Adrenal gland (tissue), 9 donors: ENCODE measurements at regions not wholly inside any gene's neighbourhood (a gene's known extent, or its start where the extent isn't known, plus 50 kb on each side); places are given as distances from the start of the nearest gene placed in this dataset.

Experiments used
- DNase-seq, 7 donors: peaks; one replicate each; pipeline ENCODE4 v3.0.0-alpha.2; 2019 to 2020
- H3K27ac ChIP-seq, 5 donors: fragments of 200-600 bp; sonication (generic) in 4 of 5; 1 replicate in 3 of 5; 2 replicates in 2 of 5; pipeline versions ENCODE4 v1.5.1 to v1.8.0; 2016 to 2020; ENCODE audit warnings: mild to moderate bottlenecking in 1 of 5
- H3K27me3 ChIP-seq: fragments of 200-600 bp; 2 replicates; pipeline ENCODE4 v1.8.0; 2021
- H3K36me3 ChIP-seq, 2 donors: fragments of 200-600 bp; replicated peaks in 1 of 2; 1 replicate in 1 of 2; 2 replicates in 1 of 2; pipeline versions ENCODE4 v1.5.1 to v1.8.0; 2018 to 2022
- H3K4me1 ChIP-seq, 2 donors: fragments of 200-600 bp; replicated peaks in 1 of 2; 1 replicate in 1 of 2; 2 replicates in 1 of 2; pipeline versions ENCODE4 v1.5.1 to v1.8.0; 2018 to 2021
- H3K4me3 ChIP-seq, 4 donors: fragments of 200-600 bp; sonication (generic) in 3 of 4; one replicate each; pipeline ENCODE4 v1.5.1; 2016 to 2018
- H3K9me3 ChIP-seq, 3 donors: fragments of 200-600 bp; sonication (generic) in 1 of 3; replicated peaks in 1 of 3; 1 replicate in 2 of 3; 2 replicates in 1 of 3; pipeline versions ENCODE4 v1.5.1 to v1.8.0; 2016 to 2021
- POLR2A ChIP-seq, 2 donors: fragments of 450-650 bp; IDR thresholded peaks; one replicate each; pipeline ENCODE4 v1.6.1; 2017; ENCODE audit warnings: antibody characterized with exemption in 2 of 2, mild to moderate bottlenecking in 2 of 2, moderate library complexity in 1 of 2
- WGBS, 4 donors: extraction: QIAGEN DNeasy Blood & Tissue Kit in 2 of 4; methylation state at CpG; one replicate each; pipeline versions ENCODE4 v1.1.5 to v1.1.7; 2013 to 2017; 5-methylcytosine and 5-hydroxymethylcytosine counted together
- intact Hi-C, 2 donors: fragments of 100-400 bp; cut with DNase I; formaldehyde crosslinking; loops; one replicate each; pipeline versions ENCODE4 v1.14.1 to v1.15.0; 2022 to 2023
- TF ChIP-seq, protein P1 (sequence below), 6 experiments: fragments of 450-650 bp in 4 of 6; fragments of 200-600 bp in 2 of 6; sonication (generic) in 1 of 6; IDR thresholded peaks; 1 replicate in 5 of 6; 2 replicates in 1 of 6; pipeline versions ENCODE4 v1.5.1 to v1.8.0; 2016 to 2021; ENCODE audit warnings: antibody characterized with exemption in 6 of 6, mild to moderate bottlenecking in 2 of 6, moderate library complexity in 1 of 6
- donor health status: healthy with polysubstance abuse.
- donor health status: Bipolar disorder and iron deficiency.
- donor health status: DM: yes; HTN: yes; CAD: no.
- donor health status: DM: no; HTN: no; CAD: no.
- donor health status: DM: no; HTN: no; CAD: no.

DNA sequence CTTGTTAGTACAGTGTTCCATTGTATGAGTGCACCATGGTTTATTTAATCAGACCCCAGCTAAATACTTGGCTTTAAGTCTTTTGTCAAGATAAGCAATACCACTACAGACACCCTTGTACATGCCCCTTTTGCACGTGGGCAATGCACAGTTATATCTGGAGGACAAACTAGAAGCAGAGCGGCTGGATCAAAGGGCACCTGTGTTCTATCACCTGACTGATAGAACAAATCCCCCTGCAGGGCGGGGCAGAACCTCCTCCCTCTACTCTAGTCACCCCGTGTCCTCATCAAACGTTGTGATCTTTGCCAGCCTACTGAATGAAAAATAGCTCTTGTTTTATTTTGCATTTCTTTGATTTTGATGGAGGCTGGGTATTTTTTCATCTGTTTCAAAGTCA lies 314.9 kb downstream of the TLE3 start:
- 43 to 53% (median 51%) methylated on average over 5 of the region's 5 CpGs for WGBS, 4 donors
- DNase-seq = no peak
- TF ChIP-seq POLR2A (IDR thresholded peaks at IDR 0.05) = no peak
- TF ChIP-seq, protein P1, sequence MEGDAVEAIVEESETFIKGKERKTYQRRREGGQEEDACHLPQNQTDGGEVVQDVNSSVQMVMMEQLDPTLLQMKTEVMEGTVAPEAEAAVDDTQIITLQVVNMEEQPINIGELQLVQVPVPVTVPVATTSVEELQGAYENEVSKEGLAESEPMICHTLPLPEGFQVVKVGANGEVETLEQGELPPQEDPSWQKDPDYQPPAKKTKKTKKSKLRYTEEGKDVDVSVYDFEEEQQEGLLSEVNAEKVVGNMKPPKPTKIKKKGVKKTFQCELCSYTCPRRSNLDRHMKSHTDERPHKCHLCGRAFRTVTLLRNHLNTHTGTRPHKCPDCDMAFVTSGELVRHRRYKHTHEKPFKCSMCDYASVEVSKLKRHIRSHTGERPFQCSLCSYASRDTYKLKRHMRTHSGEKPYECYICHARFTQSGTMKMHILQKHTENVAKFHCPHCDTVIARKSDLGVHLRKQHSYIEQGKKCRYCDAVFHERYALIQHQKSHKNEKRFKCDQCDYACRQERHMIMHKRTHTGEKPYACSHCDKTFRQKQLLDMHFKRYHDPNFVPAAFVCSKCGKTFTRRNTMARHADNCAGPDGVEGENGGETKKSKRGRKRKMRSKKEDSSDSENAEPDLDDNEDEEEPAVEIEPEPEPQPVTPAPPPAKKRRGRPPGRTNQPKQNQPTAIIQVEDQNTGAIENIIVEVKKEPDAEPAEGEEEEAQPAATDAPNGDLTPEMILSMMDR (IDR thresholded peaks at IDR 0.05) = no peak

DNA sequence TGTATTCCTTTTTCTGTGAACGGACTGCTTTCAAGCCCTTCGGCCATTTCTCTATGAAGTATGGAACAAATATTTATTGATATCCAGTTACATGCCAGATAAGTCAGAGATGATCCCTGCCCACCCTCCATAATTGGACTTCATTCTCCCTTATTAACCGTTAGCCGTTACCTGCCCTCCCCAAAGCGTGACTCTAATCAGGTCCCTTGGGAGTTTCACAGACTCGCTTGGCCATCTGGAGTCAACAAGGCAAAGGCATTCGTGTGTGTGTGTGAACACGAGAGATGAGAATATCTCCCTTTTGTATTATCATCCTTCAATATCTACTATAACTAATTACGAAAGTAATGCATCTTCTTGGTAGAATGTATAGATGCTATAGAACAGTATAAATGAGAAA lies 314.5 kb downstream of the TLE3 start:
- Histone ChIP-seq H3K9me3 (no peaks in the 10 kb centered on the region), H3K4me1 (no peaks in the 10 kb centered on the region), H3K27me3 (no peaks in the 10 kb centered on the region), H3K27ac (no peak overlapping the region), H3K36me3 (no peaks in the 10 kb centered on the region), H3K4me3 (no peak overlapping the region)
- 66 to 72% (median 70%) methylated on average over 9 of the region's 9 CpGs for WGBS, 4 donors
- TF ChIP-seq, protein P1 (IDR thresholded peaks at IDR 0.05) = no peak
- TF ChIP-seq POLR2A (IDR thresholded peaks at IDR 0.05) = no peak
- intact Hi-C loops = no loop called here
- no peak for DNase-seq

More for the DNA sequence above, 314.9 kb downstream of the TLE3 start:
- Histone ChIP-seq H3K4me3 (no peak overlapping the region), H3K27me3 (no peaks in the 10 kb centered on the region), H3K36me3 (no peaks in the 10 kb centered on the region), H3K9me3 (no peaks in the 10 kb centered on the region), H3K27ac (no peak overlapping the region), H3K4me1 (no peaks in the 10 kb centered on the region)
- intact Hi-C loops = no loop called here

DNA sequence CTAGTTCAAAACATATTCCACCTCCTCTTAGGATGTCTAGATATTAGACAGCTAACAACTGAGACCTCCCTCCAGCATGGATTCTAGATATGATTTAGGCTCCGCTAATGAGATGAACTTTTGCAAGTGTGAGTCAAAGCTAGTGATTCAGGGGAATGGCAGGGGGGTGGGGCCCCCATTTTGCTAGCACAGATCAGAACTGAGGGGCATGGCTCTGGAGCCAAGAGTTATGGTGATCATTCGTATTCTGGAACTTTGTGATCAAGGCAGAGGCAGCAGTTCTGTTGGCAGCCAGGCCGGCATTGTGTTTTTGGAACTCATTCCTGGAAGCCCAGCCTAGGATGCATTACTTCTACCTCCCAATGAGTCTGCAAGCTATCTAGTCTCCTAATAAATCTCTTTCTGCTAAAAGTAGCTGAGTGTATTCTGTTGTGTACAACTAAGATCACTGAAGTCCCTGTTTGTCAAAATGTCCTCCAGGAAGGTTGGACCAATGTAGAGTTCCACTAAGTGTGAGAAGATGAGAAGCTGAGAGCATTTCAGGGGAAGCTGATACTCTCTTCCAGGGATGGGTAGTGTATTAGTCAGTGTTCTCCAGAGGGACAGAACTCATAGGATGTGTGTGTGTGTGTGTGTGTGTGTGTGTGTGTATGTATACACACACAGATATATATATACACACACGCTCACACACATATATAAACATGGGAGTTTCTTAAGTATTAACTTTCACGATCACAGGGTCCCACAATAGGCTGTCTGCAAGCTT lies 312.7 kb downstream of the TLE3 start:
- TF ChIP-seq, protein P1 (IDR thresholded peaks at IDR 0.05) = no peak
- TF ChIP-seq POLR2A (IDR thresholded peaks at IDR 0.05) = no peak
- peaks cover 6% of the 10 kb centered on the region for H3K27me3 ChIP-seq
- 58 to 79% (median 77%) methylated on average over 5 of the region's 5 CpGs for WGBS, 4 donors
- no peaks in the 10 kb centered on the region for H3K9me3 ChIP-seq
- no peak overlapping the region for H3K27ac ChIP-seq
- intact Hi-C loops = no loop called here
- no peak for DNase-seq
- H3K4me1 ChIP-seq = no peaks in the 10 kb centered on the region
- no peak overlapping the region for H3K4me3 ChIP-seq
- no peaks in the 10 kb centered on the region for H3K36me3 ChIP-seq

DNA sequence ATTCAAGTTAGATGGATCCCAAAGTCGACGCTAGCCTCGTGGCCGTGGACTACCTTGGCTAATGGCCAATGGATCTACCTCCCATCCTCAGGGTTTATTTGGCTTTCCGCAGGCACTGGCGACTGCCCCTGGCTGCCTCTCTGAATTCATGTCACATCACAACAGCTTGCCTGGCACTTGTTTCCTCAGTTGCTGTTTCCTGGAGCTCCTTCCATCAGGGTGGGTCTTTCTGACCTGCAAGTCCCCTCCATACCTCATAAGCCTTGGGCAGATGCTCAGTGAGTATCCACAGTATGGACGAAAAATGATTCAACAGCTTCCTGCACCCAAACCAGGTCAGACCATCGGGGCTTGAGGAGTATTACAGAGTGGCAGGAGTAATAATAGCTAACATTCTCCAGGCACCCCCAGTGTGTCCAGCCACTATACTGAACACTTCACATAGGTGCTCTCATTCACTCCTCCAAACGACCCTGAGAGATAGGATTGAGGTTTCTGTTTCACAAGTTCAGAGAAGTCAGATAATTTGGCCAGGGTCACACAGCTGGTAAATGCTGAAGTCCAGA lies 311.5 kb downstream of the TLE3 start:
- WGBS, 4 donors = 74 to 85% (median 83%) methylated on average over 7 to 9 of the region's 9 CpGs
- intact Hi-C loops = no loop called here
- no peak for DNase-seq

More for the DNA sequence above, 311.5 kb downstream of the TLE3 start:
- Histone ChIP-seq H3K4me3 (no peak overlapping the region), H3K36me3 (no peaks in the 10 kb centered on the region), H3K27ac (no peak overlapping the region), H3K27me3 (peaks cover 6% of the 10 kb centered on the region), H3K9me3 (no peaks in the 10 kb centered on the region), H3K4me1 (no peaks in the 10 kb centered on the region)
- TF ChIP-seq, protein P1 (IDR thresholded peaks at IDR 0.05) = no peak
- TF ChIP-seq POLR2A (IDR thresholded peaks at IDR 0.05) = no peak
